ENCODE measurements at regions not wholly inside any gene's neighbourhood (a gene's known extent, or its start where the extent isn't known, plus 50 kb on each side); places are given as distances from the start of the nearest gene placed in this dataset.
"Not testable (repeated sequence)": the region's sequence is repeated elsewhere in the genome, so short reads cannot be mapped to it uniquely, and the experiment has no call there.

GRCh38 chr14:25685004-25685403 lies 635.1 kb upstream of the STXBP6 start:
- Histone ChIP-seq H3K79me2 (ENCODE audit: insufficient read depth) (no peaks in the 10 kb centered on the region), H3K9ac (no peak overlapping the region), H3K9me3 (no peaks in the 10 kb centered on the region), H3K4me2 (no peak overlapping the region), H3K9me2 (no peaks in the 10 kb centered on the region), H3K27ac (ENCODE audit: low read depth in 2 of 2, low read length in 1 of 2) (no peak overlapping the region), H4K20me1 (ENCODE audit: insufficient read depth) (no peaks in the 10 kb centered on the region), H2AFZ (ENCODE audit: low read depth) (no peak overlapping the region), H3K27me3 (ENCODE audit: insufficient read depth) (no peaks in the 10 kb centered on the region), H3K4me1 (ENCODE audit: control insufficient read depth in 1 of 2, insufficient read depth in 2 of 2, low read depth in 1 of 2, low read length in 1 of 2) (no peaks in the 10 kb centered on the region), H3K4me3 (ENCODE audit: low read depth in 2 of 2, low read length in 1 of 2) (no peak overlapping the region), H3F3A (replicated peaks; ENCODE audit: insufficient read depth) (no peaks in the 10 kb centered on the region), H3K36me3 (replicated peaks in 1 of 2; ENCODE audit: control insufficient read depth in 1 of 2, insufficient read depth in 2 of 2, low read length in 1 of 2) (no peaks in the 10 kb centered on the region)
- 7% methylated on average over 2 of the region's 2 CpGs for WGBS (ENCODE audit: low lambda C conversion rate)
- ChIA-PET POLR2A (no interaction called here), CTCF (no interaction called here)
- no peak for TF ChIP-seq FOXJ3 (CRISPR knock-in tag; IDR thresholded peaks at IDR 0.05)
- TF ChIP-seq FOXM1 (IDR thresholded peaks at IDR 0.05; ENCODE audit: low read depth) = no peak
- DNase-seq = no peak

- Histone ChIP-seq H3K9me3 (no peaks in the 10 kb centered on the region), H3F3A (replicated peaks; ENCODE audit: insufficient read depth) (no peaks in the 10 kb centered on the region), H3K36me3 (replicated peaks in 1 of 2; ENCODE audit: control insufficient read depth in 1 of 2, insufficient read depth in 2 of 2, low read length in 1 of 2) (no peaks in the 10 kb centered on the region), H3K27me3 (ENCODE audit: insufficient read depth) (no peaks in the 10 kb centered on the region), H3K4me2 (no peak overlapping the region), H3K27ac (ENCODE audit: low read depth in 2 of 2, low read length in 1 of 2) (no peak overlapping the region), H3K9me2 (no peaks in the 10 kb centered on the region), H3K79me2 (ENCODE audit: insufficient read depth) (no peaks in the 10 kb centered on the region), H3K4me3 (ENCODE audit: low read depth in 2 of 2, low read length in 1 of 2) (no peak overlapping the region), H3K4me1 (ENCODE audit: control insufficient read depth in 1 of 2, insufficient read depth in 2 of 2, low read depth in 1 of 2, low read length in 1 of 2) (no peaks in the 10 kb centered on the region), H4K20me1 (ENCODE audit: insufficient read depth) (no peaks in the 10 kb centered on the region), H2AFZ (ENCODE audit: low read depth) (no peak overlapping the region), H3K9ac (no peak overlapping the region)
- DNase-seq = no peak
- ChIA-PET CTCF (no interaction called here), POLR2A (no interaction called here)
- WGBS (ENCODE audit: low lambda C conversion rate) = 24% methylated on average over 11 of the region's 16 CpGs
- no peak for TF ChIP-seq USF1 (IDR thresholded peaks at IDR 0.05; ENCODE audit: borderline replicate concordance, low read depth)
- no peak for TF ChIP-seq NRF1 (IDR thresholded peaks at IDR 0.05; ENCODE audit: low read depth, low read length)
- TF ChIP-seq PBX3 (IDR thresholded peaks at IDR 0.05) = no peak
- TF ChIP-seq RCOR1 (IDR thresholded peaks at IDR 0.05; ENCODE audit: low read length) = no peak
- no peak for TF ChIP-seq MXI1 (IDR thresholded peaks at IDR 0.05; ENCODE audit: low read depth, low read length)
- TF ChIP-seq SMC3 (IDR thresholded peaks at IDR 0.05; ENCODE audit: low read depth, low read length) = no peak
- no peak for TF ChIP-seq IRF3 (IDR thresholded peaks at IDR 0.05; ENCODE audit: low read depth, low read length)
- TF ChIP-seq TAF1 (IDR thresholded peaks at IDR 0.05; ENCODE audit: borderline replicate concordance, low read depth, low read length) = no peak
- TF ChIP-seq RXRA (IDR thresholded peaks at IDR 0.05; ENCODE audit: borderline replicate concordance, low read depth) = no peak
- no peak for TF ChIP-seq ZBTB33 (IDR thresholded peaks at IDR 0.05; ENCODE audit: borderline replicate concordance, low read depth)
- no peak for TF ChIP-seq RAD21 (IDR thresholded peaks at IDR 0.05; ENCODE audit: low read length)
- TF ChIP-seq USF2 (IDR thresholded peaks at IDR 0.05; ENCODE audit: borderline replicate concordance, low read depth, low read length) = no peak
- no peak for TF ChIP-seq EZH2phosphoT487 (IDR thresholded peaks at IDR 0.05; ENCODE audit: borderline replicate concordance, low read depth)
- no peak for TF ChIP-seq GABPA (IDR thresholded peaks at IDR 0.05; ENCODE audit: low read depth)
Observed at GRCh38 chr14:25680934-25681333, 631.0 kb upstream of the STXBP6 start.

GRCh38 chr14:25680511-25680910 lies 630.6 kb upstream of the STXBP6 start:
- H3K9me2 ChIP-seq; H3K27me3 ChIP-seq (ENCODE audit: insufficient read depth); H3K4me1 ChIP-seq (ENCODE audit: control insufficient read depth in 1 of 2, insufficient read depth in 2 of 2, low read depth in 1 of 2, low read length in 1 of 2); CTCF ChIA-PET; POLR2A ChIA-PET; H3K36me3 ChIP-seq (replicated peaks in 1 of 2; ENCODE audit: control insufficient read depth in 1 of 2, insufficient read depth in 2 of 2, low read length in 1 of 2); H4K20me1 ChIP-seq (ENCODE audit: insufficient read depth); H2AFZ ChIP-seq (ENCODE audit: low read depth); H3K4me3 ChIP-seq (ENCODE audit: low read depth in 2 of 2, low read length in 1 of 2); H3K4me2 ChIP-seq; H3K27ac ChIP-seq (ENCODE audit: low read depth in 2 of 2, low read length in 1 of 2); H3K9me3 ChIP-seq; H3F3A ChIP-seq (replicated peaks; ENCODE audit: insufficient read depth); H3K79me2 ChIP-seq (ENCODE audit: insufficient read depth); H3K9ac ChIP-seq; DNase-seq: not testable (repeated sequence)
- 3% methylated on average over 4 of the region's 4 CpGs for WGBS (ENCODE audit: low lambda C conversion rate)

Data from SK-N-SH (cell line).